ENCODE measurements at regions not wholly inside any gene's neighbourhood (a gene's known extent, or its start where the extent isn't known, plus 50 kb on each side); places are given as distances from the start of the nearest gene placed in this dataset.

- no peak overlapping the region for H3K4me3 ChIP-seq (ENCODE audit: insufficient read depth, low read depth, low read length)
Observed at GRCh38 chr2:21453723-21454450, 330.1 kb downstream of the TDRD15 start.

DNA sequence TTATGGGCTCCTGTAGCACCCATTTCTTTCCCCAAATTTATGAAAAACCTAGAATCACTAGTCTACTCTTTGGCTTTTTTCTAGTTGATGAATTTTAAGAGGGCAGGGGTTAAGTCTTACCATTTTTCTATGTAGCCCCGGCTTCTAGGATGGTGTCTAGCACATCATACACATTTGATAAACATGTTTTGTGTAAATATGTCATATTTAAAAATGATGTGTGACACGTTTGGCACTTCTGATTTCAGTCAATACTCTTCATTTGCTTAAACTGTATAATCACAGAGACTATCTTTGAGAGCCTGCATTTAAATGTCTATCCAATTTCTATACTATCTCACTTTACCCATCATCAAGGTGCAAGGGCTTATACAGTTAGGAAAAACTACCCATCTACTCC, 331.1 kb downstream of the TDRD15 start:
- no peaks in the 10 kb centered on the region for H3K36me3 ChIP-seq (replicated peaks; ENCODE audit: control insufficient read depth, insufficient read depth, low read length)
- no peaks in the 10 kb centered on the region for H3K27me3 ChIP-seq (ENCODE audit: control insufficient read depth, insufficient read depth, low read length)
- no peak overlapping the region for H3K4me3 ChIP-seq (ENCODE audit: insufficient read depth, low read depth, low read length)
- DNase-seq: no peak

More at GRCh38 chr2:21453723-21454450, 330.1 kb downstream of the TDRD15 start:
- no peaks in the 10 kb centered on the region for H3K27me3 ChIP-seq (ENCODE audit: control insufficient read depth, insufficient read depth, low read length)
- H3K36me3 ChIP-seq (replicated peaks; ENCODE audit: control insufficient read depth, insufficient read depth, low read length): no peaks in the 10 kb centered on the region
- no peak for DNase-seq

DNA sequence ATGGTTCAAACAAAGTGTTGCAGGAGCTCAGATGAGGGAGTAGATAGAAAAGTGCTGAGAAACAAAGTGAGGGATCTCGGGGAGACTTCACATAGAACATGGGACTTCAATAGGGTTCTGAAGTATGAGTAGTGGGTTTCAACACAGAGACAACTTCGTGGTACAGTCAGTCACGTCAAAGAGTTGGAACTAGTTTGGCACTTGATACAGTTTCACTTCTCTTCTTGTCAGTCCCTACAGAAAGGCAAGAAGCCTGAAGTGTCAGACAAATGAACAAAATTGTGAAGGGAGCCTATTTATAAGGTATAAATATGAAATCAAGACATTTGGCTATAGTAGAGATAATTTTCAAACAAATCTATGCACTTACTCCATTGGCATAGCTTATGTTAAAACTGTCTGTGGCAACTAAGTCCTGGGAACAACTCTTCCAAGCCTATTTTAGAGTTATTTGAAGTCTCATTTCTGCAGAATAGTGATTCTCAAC, 338.0 kb downstream of the TDRD15 start:
- Histone ChIP-seq H3K36me3 (replicated peaks; ENCODE audit: control insufficient read depth, insufficient read depth, low read length) (no peaks in the 10 kb centered on the region), H3K4me3 (ENCODE audit: insufficient read depth, low read depth, low read length) (no peak overlapping the region), H3K27me3 (ENCODE audit: control insufficient read depth, insufficient read depth, low read length) (no peaks in the 10 kb centered on the region)
- no peak for DNase-seq

DNA sequence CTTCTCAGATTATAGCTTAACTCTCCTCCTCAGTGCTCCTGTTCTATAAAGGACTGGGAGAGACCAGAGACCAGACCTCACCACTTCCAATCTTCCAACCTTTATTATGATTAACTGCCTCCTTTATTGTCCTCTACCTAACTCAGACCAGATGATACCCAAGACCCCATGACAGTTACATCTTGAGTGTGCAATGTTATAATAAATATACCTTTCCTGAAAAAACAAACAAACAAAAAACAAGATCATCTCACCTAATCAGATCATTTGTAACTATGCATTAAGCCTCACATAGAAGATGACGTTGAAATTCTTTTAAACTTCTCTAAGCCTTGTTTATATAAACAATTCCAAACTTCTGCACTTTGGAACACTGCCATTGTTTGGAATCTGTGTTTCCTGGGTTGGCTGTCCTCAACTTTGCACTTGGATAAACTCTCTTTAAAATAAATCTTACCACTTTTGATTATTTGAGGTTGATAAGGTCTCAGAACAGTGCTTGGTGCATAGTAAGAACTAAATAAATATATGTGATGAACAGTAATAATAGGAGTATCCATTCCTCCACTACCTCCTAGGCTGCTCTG, 342.7 kb downstream of the TDRD15 start:
- Histone ChIP-seq H3K4me3 (ENCODE audit: insufficient read depth, low read depth, low read length) (no peak overlapping the region), H3K36me3 (replicated peaks; ENCODE audit: control insufficient read depth, insufficient read depth, low read length) (no peaks in the 10 kb centered on the region), H3K27me3 (ENCODE audit: control insufficient read depth, insufficient read depth, low read length) (no peaks in the 10 kb centered on the region)
- DNase-seq: no peak

GRCh38 chr2:21467280-21467818, 343.6 kb downstream of the TDRD15 start:
- H3K36me3 ChIP-seq (replicated peaks; ENCODE audit: control insufficient read depth, insufficient read depth, low read length): no peaks in the 10 kb centered on the region
- H3K27me3 ChIP-seq (ENCODE audit: control insufficient read depth, insufficient read depth, low read length): no peaks in the 10 kb centered on the region
- no peak overlapping the region for H3K4me3 ChIP-seq (ENCODE audit: insufficient read depth, low read depth, low read length)
- DNase-seq: no peak

DNA sequence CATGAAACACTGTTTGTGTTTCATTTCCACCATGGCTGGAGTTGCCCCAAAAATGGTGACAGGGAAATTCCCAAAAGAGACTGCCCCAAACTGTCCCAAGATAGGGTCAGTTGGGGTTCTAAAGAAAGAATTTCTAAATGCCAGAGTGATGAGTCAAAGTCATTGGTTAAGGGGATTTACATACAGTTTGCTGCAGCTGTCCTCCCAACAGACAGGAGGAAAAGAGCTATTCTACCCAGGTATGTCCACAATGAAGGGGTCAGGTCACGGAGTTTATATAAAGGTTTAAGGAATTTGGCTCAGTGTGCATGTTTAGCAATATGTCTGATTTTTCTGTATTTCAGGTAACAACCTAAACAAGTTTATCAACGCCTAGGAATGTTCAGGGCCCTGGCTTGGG, 344.1 kb downstream of the TDRD15 start:
- DNase-seq: no peak
- H3K27me3 ChIP-seq (ENCODE audit: control insufficient read depth, insufficient read depth, low read length): no peaks in the 10 kb centered on the region
- H3K4me3 ChIP-seq (ENCODE audit: insufficient read depth, low read depth, low read length): no peak overlapping the region
- H3K36me3 ChIP-seq (replicated peaks; ENCODE audit: control insufficient read depth, insufficient read depth, low read length): no peaks in the 10 kb centered on the region

GRCh38 chr2:21468624-21469023, 344.9 kb downstream of the TDRD15 start:
- Histone ChIP-seq H3K36me3 (replicated peaks; ENCODE audit: control insufficient read depth, insufficient read depth, low read length) (no peaks in the 10 kb centered on the region), H3K27me3 (ENCODE audit: control insufficient read depth, insufficient read depth, low read length) (no peaks in the 10 kb centered on the region)
- DNase-seq: no peak

GRCh38 chr2:21469158-21469557, 345.4 kb downstream of the TDRD15 start:
- H3K27me3 ChIP-seq (ENCODE audit: control insufficient read depth, insufficient read depth, low read length): no peaks in the 10 kb centered on the region

More at GRCh38 chr2:21468624-21469023, 344.9 kb downstream of the TDRD15 start:
- no peak overlapping the region for H3K4me3 ChIP-seq (ENCODE audit: insufficient read depth, low read depth, low read length)

GRCh38 chr2:21469564-21469963, 345.8 kb downstream of the TDRD15 start:
- no peaks in the 10 kb centered on the region for H3K36me3 ChIP-seq (replicated peaks; ENCODE audit: control insufficient read depth, insufficient read depth, low read length)
- no peaks in the 10 kb centered on the region for H3K27me3 ChIP-seq (ENCODE audit: control insufficient read depth, insufficient read depth, low read length)
- no peak for DNase-seq
- H3K4me3 ChIP-seq (ENCODE audit: insufficient read depth, low read depth, low read length): no peak overlapping the region

More at GRCh38 chr2:21469158-21469557, 345.4 kb downstream of the TDRD15 start:
- DNase-seq: no peak
- no peaks in the 10 kb centered on the region for H3K36me3 ChIP-seq (replicated peaks; ENCODE audit: control insufficient read depth, insufficient read depth, low read length)
- H3K4me3 ChIP-seq (ENCODE audit: insufficient read depth, low read depth, low read length): no peak overlapping the region

DNA sequence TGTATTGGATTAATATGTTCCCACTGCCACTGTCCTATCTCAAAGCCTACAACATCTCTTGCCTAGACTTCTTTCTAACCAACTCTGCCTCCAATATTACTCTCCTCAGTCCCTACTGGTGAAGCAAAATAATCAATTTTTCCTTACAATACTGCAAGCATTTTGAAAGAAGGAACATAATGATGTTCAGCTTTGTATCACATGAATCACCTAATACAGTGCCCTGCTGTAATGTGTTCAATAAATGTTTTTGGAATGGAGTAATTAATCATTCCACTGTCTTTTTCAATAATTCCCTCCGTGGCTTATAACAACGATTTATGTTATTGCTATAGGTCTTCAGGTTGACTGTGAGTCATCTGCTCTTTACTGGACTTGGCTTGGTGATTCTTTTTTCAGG, 356.4 kb downstream of the TDRD15 start:
- Histone ChIP-seq H3K27me3 (ENCODE audit: control insufficient read depth, insufficient read depth, low read length) (no peaks in the 10 kb centered on the region), H3K36me3 (replicated peaks; ENCODE audit: control insufficient read depth, insufficient read depth, low read length) (no peaks in the 10 kb centered on the region), H3K4me3 (ENCODE audit: insufficient read depth, low read depth, low read length) (no peak overlapping the region)
- DNase-seq: no peak

DNA sequence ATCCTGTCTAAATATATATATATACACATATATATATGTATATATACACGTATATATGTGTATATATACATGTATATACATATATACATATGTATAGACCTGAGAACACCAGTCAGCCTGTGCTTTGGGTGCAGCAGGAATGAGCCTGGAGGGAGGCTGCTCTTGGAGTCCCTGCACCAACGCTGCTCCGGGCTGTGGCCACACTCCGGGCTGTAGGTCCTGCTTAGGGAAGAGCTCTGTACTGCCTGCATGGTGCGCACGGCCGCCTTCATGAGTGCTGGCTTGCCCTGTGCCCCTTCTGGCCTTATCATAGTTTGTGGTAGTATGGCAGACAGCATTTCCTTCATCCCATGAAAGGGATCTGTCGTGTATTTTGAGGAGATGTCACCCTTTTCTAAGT, 360.9 kb downstream of the TDRD15 start:
- H3K36me3 ChIP-seq (replicated peaks; ENCODE audit: control insufficient read depth, insufficient read depth, low read length): no peaks in the 10 kb centered on the region
- H3K27me3 ChIP-seq (ENCODE audit: control insufficient read depth, insufficient read depth, low read length): no peaks in the 10 kb centered on the region
- DNase-seq: no peak
- H3K4me3 ChIP-seq (ENCODE audit: insufficient read depth, low read depth, low read length): no peak overlapping the region

DNA sequence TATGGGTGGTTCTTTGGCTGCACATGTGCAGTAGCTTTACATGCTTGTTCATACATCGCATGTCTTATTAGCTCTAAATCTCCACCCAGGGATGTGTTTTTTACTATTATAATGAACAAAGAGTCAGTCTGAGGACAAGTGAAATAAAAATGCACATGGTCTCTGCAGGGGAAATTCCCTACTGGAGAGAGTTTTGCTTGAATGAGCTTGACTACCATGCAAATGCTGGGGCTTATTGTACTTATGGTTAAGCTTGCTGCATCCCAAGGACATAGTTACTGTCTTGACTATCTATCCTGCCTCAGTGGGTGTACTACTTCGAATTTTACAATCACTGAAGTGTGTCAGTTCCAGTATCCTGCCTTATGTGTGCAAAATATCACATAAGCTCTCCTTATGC, 362.7 kb downstream of the TDRD15 start:
- H3K4me3 ChIP-seq (ENCODE audit: insufficient read depth, low read depth, low read length): no peak overlapping the region
- H3K36me3 ChIP-seq (replicated peaks; ENCODE audit: control insufficient read depth, insufficient read depth, low read length): no peaks in the 10 kb centered on the region
- no peak for DNase-seq
- no peaks in the 10 kb centered on the region for H3K27me3 ChIP-seq (ENCODE audit: control insufficient read depth, insufficient read depth, low read length)

GRCh38 chr2:21489080-21489479, 365.3 kb downstream of the TDRD15 start:
- Histone ChIP-seq H3K36me3 (replicated peaks; ENCODE audit: control insufficient read depth, insufficient read depth, low read length) (no peaks in the 10 kb centered on the region), H3K4me3 (ENCODE audit: insufficient read depth, low read depth, low read length) (no peak overlapping the region), H3K27me3 (ENCODE audit: control insufficient read depth, insufficient read depth, low read length) (no peaks in the 10 kb centered on the region)
- no peak for DNase-seq

DNA sequence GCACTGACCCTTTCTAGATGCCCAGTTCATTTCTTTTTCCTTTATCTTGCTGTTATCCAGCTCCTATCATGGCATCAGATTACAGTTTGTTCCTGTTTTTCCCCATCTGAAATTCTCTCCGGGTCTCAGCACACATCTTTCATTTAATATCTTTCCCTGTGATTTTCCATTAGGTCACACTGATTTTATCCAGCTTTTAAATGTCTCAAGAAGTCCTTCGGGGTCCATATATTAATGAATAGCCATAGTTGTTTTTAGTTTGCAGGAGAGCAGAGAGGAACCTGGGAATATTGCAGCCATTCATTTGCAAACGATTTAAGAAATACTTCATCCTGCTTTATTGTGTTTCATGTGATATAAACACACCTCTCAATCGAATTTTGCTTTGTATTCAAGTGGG, 374.2 kb downstream of the TDRD15 start:
- H3K36me3 ChIP-seq (replicated peaks; ENCODE audit: control insufficient read depth, insufficient read depth, low read length): no peaks in the 10 kb centered on the region
- no peak overlapping the region for H3K4me3 ChIP-seq (ENCODE audit: insufficient read depth, low read depth, low read length)
- no peaks in the 10 kb centered on the region for H3K27me3 ChIP-seq (ENCODE audit: control insufficient read depth, insufficient read depth, low read length)
- no peak for DNase-seq

DNA sequence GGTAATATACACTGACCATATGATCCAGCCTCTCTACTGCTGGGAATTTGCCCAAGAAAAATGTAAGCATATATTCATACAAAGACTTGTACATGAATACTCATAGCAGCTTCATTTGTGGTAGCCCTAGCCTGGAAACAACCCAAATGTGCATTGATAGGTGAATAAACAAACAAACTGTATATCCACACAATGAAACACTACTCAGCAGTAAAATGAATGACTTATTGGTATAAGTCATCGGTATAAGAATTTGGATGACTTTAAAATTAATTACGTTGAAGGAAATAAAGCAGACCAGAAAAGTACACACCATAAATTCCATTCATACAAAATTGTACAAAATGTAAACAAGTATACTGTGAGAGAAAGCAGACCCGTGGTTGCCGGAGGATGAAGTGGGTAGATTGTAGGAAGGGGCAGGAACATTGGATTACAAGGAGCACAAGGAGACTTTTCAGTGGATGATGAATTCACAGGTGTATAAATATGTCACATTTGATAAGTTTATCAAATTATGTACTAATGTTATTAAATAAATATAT, 376.7 kb downstream of the TDRD15 start:
- Histone ChIP-seq H3K4me3 (ENCODE audit: insufficient read depth, low read depth, low read length) (no peak overlapping the region), H3K36me3 (replicated peaks; ENCODE audit: control insufficient read depth, insufficient read depth, low read length) (no peaks in the 10 kb centered on the region), H3K27me3 (ENCODE audit: control insufficient read depth, insufficient read depth, low read length) (no peaks in the 10 kb centered on the region)
- DNase-seq: no peak

Data from H7 (cell line).